ENCODE measurements at regions not wholly inside any gene's neighbourhood (a gene's known extent, or its start where the extent isn't known, plus 50 kb on each side); places are given as distances from the start of the nearest gene placed in this dataset.

- no peak overlapping the region for H2BK20ac ChIP-seq (ENCODE audit: low read length)
- no peak overlapping the region for H4K8ac ChIP-seq (ENCODE audit: extremely low read depth, insufficient read depth, low read length)
- WGBS, 2 experiments (ENCODE audit: extremely low coverage in 1 of 2, insufficient coverage in 1 of 2, insufficient read length in 1 of 2, insufficient replicate concordance in 2 of 2, low coverage in 1 of 2, low lambda C conversion rate in 2 of 2, missing lambda C conversion rate in 1 of 2), result 96% methylated on average over 1 of the region's 1 CpG; no CpG with 5 or more reads in 1 of the 2 experiments
- H3K9ac ChIP-seq (replicated peaks in 1 of 4; ENCODE audit: extremely low read depth in 1 of 4, low read depth in 3 of 4, low read length in 3 of 4), result no peak overlapping the region
- H3K23me2 ChIP-seq (ENCODE audit: low read depth, low read length), result no peaks in the 10 kb centered on the region
- no peak overlapping the region for H2BK12ac ChIP-seq (ENCODE audit: low read depth, low read length)
- no peak overlapping the region for H2BK120ac ChIP-seq (replicated peaks; ENCODE audit: low read depth, low read length)
- DNase-seq (ENCODE audit: low read depth in 1 of 2, low spot score in 2 of 2) (no peak), FAIRE-seq (no peak)
- no peak overlapping the region for H2AFZ ChIP-seq (ENCODE audit: low read length)
- H3K4me1 ChIP-seq (replicated peaks in 1 of 4; ENCODE audit: control insufficient read depth in 3 of 4, insufficient read depth in 4 of 4, low read length in 3 of 4), result no peaks in the 10 kb centered on the region
- H3K36me3 ChIP-seq (ENCODE audit: control insufficient read depth in 2 of 4, insufficient read depth in 4 of 4, low read length in 3 of 4), result no peaks in the 10 kb centered on the region; a peak in 1 of 8 replicates
- H3K4ac ChIP-seq (replicated peaks; ENCODE audit: insufficient read length, low read depth, low read length), result no peak overlapping the region
- H3K14ac ChIP-seq (ENCODE audit: insufficient read length), result no peak overlapping the region
- H4K20me1 ChIP-seq (replicated peaks in 1 of 2; ENCODE audit: control insufficient read depth in 1 of 2, insufficient read depth in 2 of 2, low read length in 2 of 2), result no peaks in the 10 kb centered on the region
- no peak overlapping the region for H2AK5ac ChIP-seq (ENCODE audit: low read depth, low read length)
- POLR2A ChIA-PET (ENCODE audit: partially characterized antibody), result no interaction called here
- no peak overlapping the region for H4K91ac ChIP-seq (replicated peaks; ENCODE audit: insufficient read length, low read length)
- CTCF ChIA-PET (ENCODE audit: partially characterized antibody), result interaction anchor here (0.6 kb wide), 1 partner anchor 107 kb away, joined by 3 read pairs; no protein-coding TSS in a partner anchor
- no peak overlapping the region for H3K56ac ChIP-seq (replicated peaks; ENCODE audit: insufficient read length, low read depth, low read length)
- H3K9me3 ChIP-seq (ENCODE audit: insufficient read depth in 2 of 2, low read depth in 1 of 2, low read length in 1 of 2), result no peaks in the 10 kb centered on the region
- H3K4me3 ChIP-seq (ENCODE audit: extremely low read depth in 1 of 4, insufficient read depth in 2 of 4, low read depth in 3 of 4, low read length in 4 of 4), result no peak overlapping the region
- H3K79me2 ChIP-seq (ENCODE audit: control insufficient read depth in 1 of 2, insufficient read depth in 2 of 2, low read length in 2 of 2), result no peaks in the 10 kb centered on the region
- H4K5ac ChIP-seq (ENCODE audit: insufficient read length, low read depth, low read length), result no peak overlapping the region
- H3K23ac ChIP-seq (ENCODE audit: insufficient read length), result no peak overlapping the region
- no peaks in the 10 kb centered on the region for H3K27me3 ChIP-seq (replicated peaks in 1 of 4; ENCODE audit: control insufficient read depth in 3 of 4, extremely low read depth in 1 of 4, insufficient read depth in 3 of 4, low read length in 3 of 4)
- H3K79me1 ChIP-seq (ENCODE audit: low read depth, low read length), result no peaks in the 10 kb centered on the region
- H3K4me2 ChIP-seq (ENCODE audit: insufficient read depth in 1 of 2, low read depth in 2 of 2, low read length in 2 of 2), result no peak overlapping the region
- no peak overlapping the region for H3K27ac ChIP-seq (ENCODE audit: low read depth, low read length)
- H3K18ac ChIP-seq (ENCODE audit: extremely low read depth, low read length), result no peak overlapping the region
- no peak overlapping the region for H2BK5ac ChIP-seq (ENCODE audit: low read depth, low read length)
- H2BK15ac ChIP-seq (ENCODE audit: low read length), result no peak overlapping the region
- TF ChIP-seq POLR2A (IDR thresholded peaks at IDR 0.05; ENCODE audit: control extremely low read depth in 1 of 2, low read depth in 2 of 2, low read length in 2 of 2), result no peak
- no peak for TF ChIP-seq SUZ12 (IDR thresholded peaks at IDR 0.05; ENCODE audit: low read length)
- TF ChIP-seq FOSL1 (IDR thresholded peaks at IDR 0.05; ENCODE audit: insufficient read depth, low read depth, low read length), result no peak
- TF ChIP-seq KDM1A (IDR thresholded peaks at IDR 0.05; ENCODE audit: borderline replicate concordance, low read length), result no peak
- TF ChIP-seq RNF2 (IDR thresholded peaks at IDR 0.05; ENCODE audit: borderline replicate concordance, low read depth, low read length, missing control alignments, poor library complexity, severe bottlenecking), result no peak
- no peak for TF ChIP-seq TBP (IDR thresholded peaks at IDR 0.05; ENCODE audit: low read depth, low read length)
- no peak for TF ChIP-seq HDAC2 (IDR thresholded peaks at IDR 0.05; ENCODE audit: borderline replicate concordance in 1 of 2, low read depth in 2 of 2, low read length in 2 of 2)
- no peak for TF ChIP-seq CEBPB (IDR thresholded peaks at IDR 0.05; ENCODE audit: low read depth, low read length)
- TF ChIP-seq HDAC6 (IDR thresholded peaks at IDR 0.05; ENCODE audit: low read depth, low read length), result no peak
- no peak for TF ChIP-seq SRF (IDR thresholded peaks at IDR 0.05; ENCODE audit: low read depth, low read length)
These were observed 332.6 kb downstream of the SOX11 start for GRCh38 chr2:6024784-6025183.

Data from H1 (cell line).